ENCODE measurements at regions not wholly inside any gene's neighbourhood (a gene's known extent, or its start where the extent isn't known, plus 50 kb on each side); places are given as distances from the start of the nearest gene placed in this dataset.
"Not testable (repeated sequence)": the region's sequence is repeated elsewhere in the genome, so short reads cannot be mapped to it uniquely, and the experiment has no call there.

GRCh38 chr4:74544655-74545361 is 99.9 kb downstream of the AREG start:
- DNase-seq = peak; percentile 78

- DNase-seq = no peak
Measured at GRCh38 chr4:74545448-74545847, 100.5 kb downstream of the AREG start.

GRCh38 chr4:74546057-74546456 is 101.1 kb downstream of the AREG start:
- DNase-seq = peak; percentile 77

- no peak for DNase-seq
Measured at GRCh38 chr4:74547042-74547441, 102.1 kb downstream of the AREG start.

GRCh38 chr4:74548561-74548960 is 103.6 kb downstream of the AREG start:
- DNase-seq = no peak

- no peak for DNase-seq
Measured at GRCh38 chr4:74549936-74550335, 105.0 kb downstream of the AREG start.

GRCh38 chr4:74555231-74555630 is 110.3 kb downstream of the AREG start:
- DNase-seq = peak; percentile 93

- DNase-seq = peak; percentile 41
Measured at GRCh38 chr4:74555843-74556242, 110.9 kb downstream of the AREG start.

- no peak for DNase-seq
Measured at GRCh38 chr4:74559853-74560252, 114.9 kb downstream of the AREG start.

GRCh38 chr4:74567981-74568380 is 123.0 kb downstream of the AREG start:
- no peak for DNase-seq

GRCh38 chr4:74570095-74570494 is 125.2 kb downstream of the AREG start:
- DNase-seq = peak; percentile 6

GRCh38 chr4:74578329-74578728 is 133.4 kb downstream of the AREG start:
- DNase-seq = peak; percentile 66

- not testable (repeated sequence) for DNase-seq
Measured at GRCh38 chr4:74578865-74579264, 133.9 kb downstream of the AREG start.

GRCh38 chr4:74583089-74583700 is 138.3 kb downstream of the AREG start:
- peak; percentile 2 for DNase-seq

- no peak for DNase-seq
Measured at GRCh38 chr4:74583757-74584156, 138.8 kb downstream of the AREG start.

GRCh38 chr4:74588350-74588749 is 143.4 kb downstream of the AREG start:
- no peak for DNase-seq

- DNase-seq = no peak
Measured at GRCh38 chr4:74590476-74590875, 145.5 kb downstream of the AREG start.

GRCh38 chr4:74598611-74599325 is 153.8 kb downstream of the AREG start:
- DNase-seq = no peak

- no peak for DNase-seq
Measured at GRCh38 chr4:74603186-74603585, 158.2 kb downstream of the AREG start.

GRCh38 chr4:74608151-74608949 is 163.4 kb downstream of the AREG start:
- DNase-seq = peak; percentile 22

- DNase-seq = no peak
Measured at GRCh38 chr4:74610491-74610890, 165.6 kb downstream of the AREG start.

GRCh38 chr4:74612837-74613236 is 167.9 kb downstream of the AREG start:
- DNase-seq = no peak

- DNase-seq = no peak
Measured at GRCh38 chr4:74613266-74613665, 168.3 kb downstream of the AREG start.

Data from DMS53 (cell line).